ENCODE measurements at regions not wholly inside any gene's neighbourhood (a gene's known extent, or its start where the extent isn't known, plus 50 kb on each side); places are given as distances from the start of the nearest gene placed in this dataset.

DNA sequence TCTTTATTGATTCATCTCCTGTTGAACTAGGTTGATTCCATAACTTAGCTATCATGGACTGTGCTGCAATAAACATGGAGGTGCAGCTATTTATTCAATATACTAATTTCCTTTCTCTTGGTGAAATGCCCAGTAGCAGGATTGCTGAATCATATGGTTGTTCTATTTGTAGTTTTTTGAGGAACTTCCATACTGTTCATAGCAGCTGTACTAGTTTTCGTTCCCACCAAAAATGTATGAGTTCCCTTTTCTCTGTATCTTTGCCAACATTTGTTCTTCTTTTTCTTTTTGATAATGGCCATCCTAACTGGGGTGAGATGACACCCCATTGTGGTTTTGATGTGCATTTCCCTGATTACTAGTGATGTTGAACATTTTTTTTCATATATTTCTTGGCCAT, 87.2 kb upstream of the NAV2 start:
- TF ChIP-seq, protein P1, sequence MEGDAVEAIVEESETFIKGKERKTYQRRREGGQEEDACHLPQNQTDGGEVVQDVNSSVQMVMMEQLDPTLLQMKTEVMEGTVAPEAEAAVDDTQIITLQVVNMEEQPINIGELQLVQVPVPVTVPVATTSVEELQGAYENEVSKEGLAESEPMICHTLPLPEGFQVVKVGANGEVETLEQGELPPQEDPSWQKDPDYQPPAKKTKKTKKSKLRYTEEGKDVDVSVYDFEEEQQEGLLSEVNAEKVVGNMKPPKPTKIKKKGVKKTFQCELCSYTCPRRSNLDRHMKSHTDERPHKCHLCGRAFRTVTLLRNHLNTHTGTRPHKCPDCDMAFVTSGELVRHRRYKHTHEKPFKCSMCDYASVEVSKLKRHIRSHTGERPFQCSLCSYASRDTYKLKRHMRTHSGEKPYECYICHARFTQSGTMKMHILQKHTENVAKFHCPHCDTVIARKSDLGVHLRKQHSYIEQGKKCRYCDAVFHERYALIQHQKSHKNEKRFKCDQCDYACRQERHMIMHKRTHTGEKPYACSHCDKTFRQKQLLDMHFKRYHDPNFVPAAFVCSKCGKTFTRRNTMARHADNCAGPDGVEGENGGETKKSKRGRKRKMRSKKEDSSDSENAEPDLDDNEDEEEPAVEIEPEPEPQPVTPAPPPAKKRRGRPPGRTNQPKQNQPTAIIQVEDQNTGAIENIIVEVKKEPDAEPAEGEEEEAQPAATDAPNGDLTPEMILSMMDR (IDR thresholded peaks at IDR 0.05) = no peak
- no peak for TF ChIP-seq POLR2A (IDR thresholded peaks at IDR 0.05)

All from esophagus squamous epithelium (tissue), 4 donors.